H1 (cell line): ENCODE measurements at regions not wholly inside any gene's neighbourhood (a gene's known extent, or its start where the extent isn't known, plus 50 kb on each side); places are given as distances from the start of the nearest gene placed in this dataset.

Experiments used
- CTCF ChIA-PET: fragments of 300-600 bp; sonication (Branson Sonifier 250); formaldehyde crosslinking; loops from one replicate; lab custom pipeline; 2021; ENCODE audit not compliant: partially characterized antibody; lab: Charles Lee
- POLR2A ChIA-PET: fragments of 300-600 bp; sonication (Branson Sonifier 250); formaldehyde crosslinking; loops from one replicate; lab custom pipeline; 2021; ENCODE audit warnings: inconsistent platforms; ENCODE audit not compliant: partially characterized antibody; lab: Charles Lee
- DNase-seq, 2 experiments: peaks; one replicate each; pipeline versions ENCODE4 v3.0.0 to v3.0.0-alpha.2; 2010 to 2022; ENCODE audit warnings: low spot score in 2 of 2, low read depth in 1 of 2, mixed read lengths in 1 of 2
- FAIRE-seq: peaks from 2 replicates; lab custom pipeline; 2011; peaks lifted over from hg19 to GRCh38; lab: Jason Lieb, UNC
- H2AFZ ChIP-seq: 2 replicates; pipeline ENCODE4 v1.8.1; 2012; ENCODE audit warnings: low read length, inconsistent platforms
- H2AK5ac ChIP-seq: 2 replicates; pipeline ENCODE4 v1.6.1; 2013; ENCODE audit warnings: low read depth, low read length
- H2BK120ac ChIP-seq: replicated peaks from 2 replicates; pipeline ENCODE3; 2013; ENCODE audit warnings: low read depth, low read length, inconsistent platforms
- H2BK12ac ChIP-seq: 2 replicates; pipeline ENCODE4 v1.6.1; 2013; ENCODE audit warnings: low read depth, low read length
- H2BK15ac ChIP-seq: 2 replicates; pipeline ENCODE4 v1.6.1; 2013; ENCODE audit warnings: low read length
- H2BK20ac ChIP-seq: 2 replicates; pipeline ENCODE4 v1.6.1; 2013; ENCODE audit warnings: low read length
- H2BK5ac ChIP-seq: 2 replicates; pipeline ENCODE4 v1.6.1; 2013; ENCODE audit warnings: low read depth, low read length
- H3K14ac ChIP-seq: 2 replicates; pipeline ENCODE4 v1.6.1; 2013; ENCODE audit warnings: inconsistent platforms; ENCODE audit not compliant: insufficient read length
- H3K18ac ChIP-seq: 2 replicates; pipeline ENCODE4 v1.6.1; 2013; ENCODE audit warnings: low read length; ENCODE audit errors: extremely low read depth
- H3K23ac ChIP-seq: 2 replicates; pipeline ENCODE4 v1.6.1; 2013; ENCODE audit warnings: inconsistent platforms; ENCODE audit not compliant: insufficient read length
- H3K23me2 ChIP-seq: 2 replicates; pipeline ENCODE4 v1.6.1; 2013; ENCODE audit warnings: low read depth, low read length
- H3K27ac ChIP-seq: 2 replicates; pipeline ENCODE4 v1.6.1; 2011; ENCODE audit warnings: low read depth, low read length, inconsistent platforms
- H3K27me3 ChIP-seq, 4 experiments: replicated peaks in 1 of 4; 1 replicate in 1 of 4; 2 replicates in 3 of 4; pipeline versions ENCODE4 v1.6.1 to v1.8.1; 2011 to 2013; ENCODE audit warnings: low read length in 3 of 4, mild to moderate bottlenecking in 3 of 4, inconsistent platforms in 2 of 4, mixed read lengths in 2 of 4, moderate library complexity in 1 of 4; ENCODE audit not compliant: control insufficient read depth in 3 of 4, insufficient read depth in 3 of 4; ENCODE audit errors: extremely low read depth in 1 of 4
- H3K36me3 ChIP-seq, 4 experiments: 2 replicates each; pipeline versions ENCODE4 v1.6.1 to v1.8.1; 2011 to 2013; ENCODE audit warnings: mild to moderate bottlenecking in 4 of 4, low read length in 3 of 4, moderate library complexity in 2 of 4, control low read depth in 1 of 4, inconsistent platforms in 1 of 4; ENCODE audit not compliant: insufficient read depth in 4 of 4, control insufficient read depth in 2 of 4
- H3K4ac ChIP-seq: replicated peaks from 2 replicates; pipeline ENCODE3; 2013; ENCODE audit warnings: low read length, low read depth, mixed read lengths, inconsistent platforms; ENCODE audit not compliant: insufficient read length
- H3K4me1 ChIP-seq, 4 experiments: replicated peaks in 1 of 4; 1 replicate in 1 of 4; 2 replicates in 3 of 4; pipeline versions ENCODE4 v1.6.1 to v1.8.1; 2011 to 2013; ENCODE audit warnings: low read length in 3 of 4, inconsistent platforms in 2 of 4, mixed read lengths in 1 of 4; ENCODE audit not compliant: insufficient read depth in 4 of 4, control insufficient read depth in 3 of 4
- H3K4me2 ChIP-seq, 2 experiments: 2 replicates each; pipeline versions ENCODE4 v1.6.1 to v1.8.1; 2011 to 2013; ENCODE audit warnings: low read depth in 2 of 2, low read length in 2 of 2, control low read depth in 1 of 2, inconsistent platforms in 1 of 2, mild to moderate bottlenecking in 1 of 2; ENCODE audit not compliant: insufficient read depth in 1 of 2
- H3K4me3 ChIP-seq, 4 experiments: fragments of 200-600, 300-600 bp in 1 of 4; sonication (generic), shearing (Covaris generic), sonication (Bioruptor Twin) in 1 of 4; 2 replicates each; pipeline versions ENCODE4 v1.5.1 to v1.8.1; 2011 to 2016; ENCODE audit warnings: low read length in 4 of 4, low read depth in 3 of 4, control low read depth in 2 of 4, inconsistent platforms in 2 of 4, mild to moderate bottlenecking in 2 of 4, mixed read lengths in 1 of 4, moderate library complexity in 1 of 4; ENCODE audit not compliant: insufficient read depth in 2 of 4; ENCODE audit errors: extremely low read depth in 1 of 4
- H3K56ac ChIP-seq: replicated peaks from 2 replicates; pipeline ENCODE3; 2013; ENCODE audit warnings: low read depth, mild to moderate bottlenecking, mixed read lengths, low read length, inconsistent platforms; ENCODE audit not compliant: insufficient read length
- H3K79me1 ChIP-seq: 2 replicates; pipeline ENCODE4 v1.6.1; 2013; ENCODE audit warnings: low read depth, low read length, control low read depth
- H3K79me2 ChIP-seq, 2 experiments: 2 replicates each; pipeline versions ENCODE4 v1.6.1 to v1.8.1; 2012 to 2013; ENCODE audit warnings: low read length in 2 of 2, mild to moderate bottlenecking in 2 of 2, inconsistent platforms in 1 of 2; ENCODE audit not compliant: insufficient read depth in 2 of 2, control insufficient read depth in 1 of 2
- H3K9ac ChIP-seq, 4 experiments: replicated peaks in 1 of 4; 1 replicate in 1 of 4; 2 replicates in 3 of 4; pipeline versions ENCODE4 v1.6.1 to v1.8.1; 2011 to 2013; ENCODE audit warnings: low read depth in 3 of 4, low read length in 3 of 4, control low read depth in 2 of 4, mild to moderate bottlenecking in 2 of 4, moderate library complexity in 2 of 4, inconsistent platforms in 1 of 4; ENCODE audit errors: extremely low read depth in 1 of 4
- H3K9me3 ChIP-seq, 2 experiments: 2 replicates each; pipeline versions ENCODE4 v1.6.1 to v1.8.1; 2012 to 2013; ENCODE audit warnings: mild to moderate bottlenecking in 2 of 2, moderate library complexity in 2 of 2, control low read depth in 1 of 2, inconsistent platforms in 1 of 2, low read depth in 1 of 2, low read length in 1 of 2, mixed read lengths in 1 of 2; ENCODE audit not compliant: insufficient read depth in 2 of 2
- H4K20me1 ChIP-seq, 2 experiments: replicated peaks in 1 of 2; 2 replicates each; pipeline versions ENCODE3 to v1.8.1; 2011 to 2013; ENCODE audit warnings: inconsistent platforms in 2 of 2, low read length in 2 of 2, mild to moderate bottlenecking in 1 of 2; ENCODE audit not compliant: insufficient read depth in 2 of 2, control insufficient read depth in 1 of 2
- H4K5ac ChIP-seq: 2 replicates; pipeline ENCODE4 v1.6.1; 2013; ENCODE audit warnings: low read length, low read depth, mixed read lengths, inconsistent platforms; ENCODE audit not compliant: insufficient read length
- H4K8ac ChIP-seq: 2 replicates; pipeline ENCODE4 v1.8.0; 2013; ENCODE audit warnings: mild to moderate bottlenecking, moderate library complexity, low read length, inconsistent platforms; ENCODE audit not compliant: insufficient read depth; ENCODE audit errors: extremely low read depth
- H4K91ac ChIP-seq: replicated peaks from 2 replicates; pipeline ENCODE3; 2013; ENCODE audit warnings: low read length, mixed read lengths, inconsistent platforms; ENCODE audit not compliant: insufficient read length
- ATF2 ChIP-seq: IDR thresholded peaks from 2 replicates; pipeline ENCODE4 v1.6.1; 2012; ENCODE audit warnings: low read length, inconsistent platforms
- BACH1 ChIP-seq: IDR thresholded peaks from 2 replicates; pipeline ENCODE4 v1.6.1; 2012; ENCODE audit warnings: low read length, improper control_type of control experiment
- CTBP2 ChIP-seq: IDR thresholded peaks from 2 replicates; pipeline ENCODE4 v1.7.0; 2011; ENCODE audit warnings: borderline replicate concordance, mild to moderate bottlenecking, moderate library complexity, mixed read lengths, low read length; ENCODE audit not compliant: insufficient read depth, insufficient read length
- GABPA ChIP-seq: IDR thresholded peaks from 2 replicates; pipeline ENCODE4 v1.6.1; 2011; ENCODE audit warnings: mild to moderate bottlenecking, low read length, moderate library complexity, borderline replicate concordance; ENCODE audit not compliant: insufficient read depth
- JUND ChIP-seq: IDR thresholded peaks from 2 replicates; pipeline ENCODE4 v1.6.1; 2011; ENCODE audit warnings: mild to moderate bottlenecking, improper control_type of control experiment, low read length
- KDM1A ChIP-seq: fragments of 200-600, 300-600 bp; sonication (generic); IDR thresholded peaks from 2 replicates; pipeline ENCODE4 v1.7.1; 2016; ENCODE audit warnings: mild to moderate bottlenecking, low read length, borderline replicate concordance
- KDM4A ChIP-seq: IDR thresholded peaks from one replicate; pipeline ENCODE4 v1.7.1; 2012; ENCODE audit warnings: low read depth, mild to moderate bottlenecking, moderate library complexity, low read length, inconsistent platforms; ENCODE audit not compliant: severe bottlenecking
- KDM5A ChIP-seq: fragments of 200-600 bp; IDR thresholded peaks from 2 replicates; pipeline ENCODE4 v1.7.1; 2012; ENCODE audit warnings: mild to moderate bottlenecking, low read length, inconsistent platforms, mixed read lengths
- POU5F1 ChIP-seq: IDR thresholded peaks from 2 replicates; pipeline ENCODE4 v1.6.1; 2011; ENCODE audit warnings: low read depth, mild to moderate bottlenecking, low read length, moderate library complexity
- RAD21 ChIP-seq, 2 experiments: IDR thresholded peaks in 1 of 2; conservative IDR thresholded peaks in 1 of 2; 2 replicates each; pipeline ENCODE4 v1.6.1; 2011; ENCODE audit warnings: low read depth in 2 of 2, low read length in 2 of 2, improper control_type of control experiment in 1 of 2, inconsistent platforms in 1 of 2, mild to moderate bottlenecking in 1 of 2, moderate library complexity in 1 of 2
- RBBP5 ChIP-seq: IDR thresholded peaks from 2 replicates; pipeline ENCODE4 v1.7.1; 2012; ENCODE audit warnings: low read depth, mild to moderate bottlenecking, inconsistent platforms, low read length, moderate library complexity, borderline replicate concordance
- SIX5 ChIP-seq: IDR thresholded peaks from 2 replicates; pipeline ENCODE4 v1.6.1; 2011; ENCODE audit warnings: mild to moderate bottlenecking, low read depth, low read length
- TAF1 ChIP-seq: IDR thresholded peaks from 2 replicates; pipeline ENCODE4 v1.6.1; 2011; ENCODE audit warnings: mild to moderate bottlenecking, low read depth, low read length
- WGBS, 2 experiments: shearing (Covaris generic) in 1 of 2; methylation state at CpG; one replicate each; pipeline versions ENCODE4 v1.1.6 to v1.1.7; 2013 to 2015; ENCODE audit warnings: low lambda C conversion rate in 2 of 2, mixed read lengths in 2 of 2, inconsistent platforms in 1 of 2, low coverage in 1 of 2, missing lambda C conversion rate in 1 of 2; ENCODE audit not compliant: insufficient replicate concordance in 2 of 2, insufficient coverage in 1 of 2, insufficient read length in 1 of 2; ENCODE audit errors: extremely low coverage in 1 of 2, missing lambda C conversion rate in 1 of 2; 5-methylcytosine and 5-hydroxymethylcytosine counted together

GRCh38 chr6:71421611-71422010 is 133.0 kb downstream of the OGFRL1 start:
- peak overlapping the region in 1 of 2 experiments; percentile 96; a peak in 1 of 4 replicates for H3K4me2 ChIP-seq
- no peak overlapping the region for H4K91ac ChIP-seq
- no peaks in the 10 kb centered on the region for H3K36me3 ChIP-seq
- H2BK12ac ChIP-seq = no peak overlapping the region
- FAIRE-seq (no peak), DNase-seq (no peak)
- H2BK120ac ChIP-seq = no peak overlapping the region
- peaks cover 0 to 9% (median 6%) of the 10 kb centered on the region in 4 experiments; a peak in 4 of 7 replicates for H3K27me3 ChIP-seq
- no peak overlapping the region for H3K4me3 ChIP-seq
- H3K79me2 ChIP-seq = no peaks in the 10 kb centered on the region
- H3K27ac ChIP-seq = no peak overlapping the region
- no peak overlapping the region for H4K8ac ChIP-seq
- ChIA-PET POLR2A (no interaction called here), CTCF (no interaction called here)
- H3K9me3 ChIP-seq = no peaks in the 10 kb centered on the region
- no peak overlapping the region for H3K18ac ChIP-seq
- H3K56ac ChIP-seq = no peak overlapping the region
- peaks cover 3% of the 10 kb centered on the region; the same call in 1 of the 2 replicates for H3K23me2 ChIP-seq
- peaks cover 0 to 2% of the 10 kb centered on the region in 2 experiments for H4K20me1 ChIP-seq
- no peak overlapping the region for H2BK5ac ChIP-seq
- H2BK20ac ChIP-seq = no peak overlapping the region
- no peak overlapping the region for H3K23ac ChIP-seq
- no peaks in the 10 kb centered on the region; a peak in 1 of 7 replicates for H3K4me1 ChIP-seq
- no peak overlapping the region for H2AFZ ChIP-seq
- H3K14ac ChIP-seq = no peak overlapping the region
- H4K5ac ChIP-seq = no peak overlapping the region
- H2AK5ac ChIP-seq = no peak overlapping the region
- WGBS, 2 experiments = 95% methylated on average over 4 of the region's 4 CpGs; no CpG with 5 or more reads in 1 of the 2 experiments
- no peak overlapping the region for H2BK15ac ChIP-seq
- no peaks in the 10 kb centered on the region for H3K79me1 ChIP-seq
- no peak overlapping the region for H3K9ac ChIP-seq
- H3K4ac ChIP-seq = no peak overlapping the region
- TF ChIP-seq POU5F1 (no peak), BACH1 (no peak), ATF2 (no peak), KDM1A (no peak), KDM4A (no peak), RAD21 (IDR thresholded peaks at IDR 0.05 in 1 of 2, conservative IDR thresholded peaks at IDR 0.05 in 1 of 2; ENCODE audit: low read depth in 2 of 2, low read length in 2 of 2) (no peak), GABPA (no peak), CTBP2 (no peak), SIX5 (no peak), RBBP5 (no peak), JUND (no peak), KDM5A (no peak), TAF1 (no peak)
